ENCODE measurements at regions not wholly inside any gene's neighbourhood (a gene's known extent, or its start where the extent isn't known, plus 50 kb on each side); places are given as distances from the start of the nearest gene placed in this dataset.

- TF ChIP-seq CTCF (conservative IDR thresholded peaks at IDR 0.05; ENCODE audit: low read depth, low read length) (no peak), EZH2 (IDR thresholded peaks at IDR 0.05; ENCODE audit: borderline replicate concordance, low read depth, low read length, poor library complexity, severe bottlenecking) (no peak)
Observed at GRCh38 chr14:33857650-33858049, 93.2 kb downstream of the EGLN3 start.

Measured in A673 (cell line).